ENCODE measurements at regions not wholly inside any gene's neighbourhood (a gene's known extent, or its start where the extent isn't known, plus 50 kb on each side); places are given as distances from the start of the nearest gene placed in this dataset.
"Not testable (repeated sequence)": the region's sequence is repeated elsewhere in the genome, so short reads cannot be mapped to it uniquely, and the experiment has no call there.

DNA sequence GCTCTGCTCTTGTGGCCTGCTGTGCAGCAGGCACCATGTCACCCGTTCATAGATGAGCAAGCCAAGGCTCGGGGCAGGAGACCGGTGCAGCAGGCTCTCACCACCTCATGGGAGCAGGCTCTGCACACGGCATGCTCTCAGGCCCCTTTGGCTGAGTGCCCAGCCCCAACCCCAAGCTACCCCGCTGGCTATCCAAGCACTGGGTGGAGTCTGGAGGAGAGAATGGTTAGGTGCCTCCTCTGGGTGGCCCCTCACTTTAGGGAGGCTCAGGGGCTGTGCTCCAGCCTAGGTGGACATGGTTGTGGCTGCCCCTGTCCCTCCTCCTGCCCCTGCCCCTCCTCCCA lies 199.9 kb downstream of the IGLL1 start:
- Histone ChIP-seq H3K27me3 (ENCODE audit: control insufficient read depth in 3 of 3, insufficient read depth in 3 of 3, low read length in 2 of 3) (no peaks in the 10 kb centered on the region), H3K36me3 (ENCODE audit: control insufficient read depth in 4 of 4, insufficient read depth in 4 of 4, low read length in 4 of 4) (no peaks in the 10 kb centered on the region), H3K4me1 (ENCODE audit: control insufficient read depth in 5 of 5, insufficient read depth in 5 of 5, low read length in 5 of 5) (peaks cover 0 to 13% (median 3%) of the 10 kb centered on the region in 5 donors), H3K9ac (ENCODE audit: insufficient read depth in 1 of 2, low read length in 2 of 2) (no peak overlapping the region), H3K4me3 (no peak overlapping the region), H3K9me3 (ENCODE audit: control insufficient read depth in 4 of 4, insufficient read depth in 3 of 4, low read length in 3 of 4) (no peaks in the 10 kb centered on the region), H3K27ac (ENCODE audit: low read depth in 1 of 2, low read length in 1 of 2) (no peak overlapping the region)
- WGBS, 2 donors, result 55 to 68% methylated on average over 4 to 5 of the region's 5 CpGs
- ATAC-seq (ENCODE audit: insufficient read depth, low FRiP score) (no peak), DNase-seq (peak; percentile 41 to 65 (median 46))
- no peak for TF ChIP-seq CTCF (IDR thresholded peaks at IDR 0.05; ENCODE audit: control extremely low read depth, extremely low read depth)

GRCh38 chr22:23379540-23380229 lies 199.4 kb downstream of the BCR start:
- H3K9me3 ChIP-seq (ENCODE audit: control insufficient read depth in 4 of 4, insufficient read depth in 3 of 4, low read length in 3 of 4); H3K9ac ChIP-seq (ENCODE audit: insufficient read depth in 1 of 2, low read length in 2 of 2); ATAC-seq (ENCODE audit: insufficient read depth, low FRiP score); H3K4me3 ChIP-seq; H3K27ac ChIP-seq (ENCODE audit: low read depth in 1 of 2, low read length in 1 of 2); H3K27me3 ChIP-seq (ENCODE audit: control insufficient read depth in 3 of 3, insufficient read depth in 3 of 3, low read length in 2 of 3); DNase-seq; H3K36me3 ChIP-seq (ENCODE audit: control insufficient read depth in 4 of 4, insufficient read depth in 4 of 4, low read length in 4 of 4): not testable (repeated sequence)
- H3K4me1 ChIP-seq (ENCODE audit: control insufficient read depth in 5 of 5, insufficient read depth in 5 of 5, low read length in 5 of 5), result peaks cover 0 to 12% (median 3%) of the 10 kb centered on the region in 5 donors
- WGBS, 2 donors, result 90 to 97% methylated on average over 15 to 18 of the region's 18 CpGs

- no peak overlapping the region for H3K4me3 ChIP-seq
- 79 to 92% methylated on average over 6 of the region's 6 CpGs for WGBS, 2 donors
- no peaks in the 10 kb centered on the region for H3K27me3 ChIP-seq (ENCODE audit: control insufficient read depth in 3 of 3, insufficient read depth in 3 of 3, low read length in 2 of 3)
- no peak for ATAC-seq (ENCODE audit: insufficient read depth, low FRiP score)
- H3K36me3 ChIP-seq (ENCODE audit: control insufficient read depth in 4 of 4, insufficient read depth in 4 of 4, low read length in 4 of 4), result no peaks in the 10 kb centered on the region
- no peaks in the 10 kb centered on the region for H3K4me1 ChIP-seq (ENCODE audit: control insufficient read depth in 5 of 5, insufficient read depth in 5 of 5, low read length in 5 of 5)
- no peaks in the 10 kb centered on the region for H3K9me3 ChIP-seq (ENCODE audit: control insufficient read depth in 4 of 4, insufficient read depth in 3 of 4, low read length in 3 of 4)
- DNase-seq, result no peak
- no peak overlapping the region for H3K9ac ChIP-seq (ENCODE audit: insufficient read depth in 1 of 2, low read length in 2 of 2)
- TF ChIP-seq CTCF (IDR thresholded peaks at IDR 0.05; ENCODE audit: control extremely low read depth, extremely low read depth), result no peak
- no peak overlapping the region for H3K27ac ChIP-seq (ENCODE audit: low read depth in 1 of 2, low read length in 1 of 2)
These were observed 197.5 kb downstream of the BCR start for GRCh38 chr22:23377767-23378166.

DNA sequence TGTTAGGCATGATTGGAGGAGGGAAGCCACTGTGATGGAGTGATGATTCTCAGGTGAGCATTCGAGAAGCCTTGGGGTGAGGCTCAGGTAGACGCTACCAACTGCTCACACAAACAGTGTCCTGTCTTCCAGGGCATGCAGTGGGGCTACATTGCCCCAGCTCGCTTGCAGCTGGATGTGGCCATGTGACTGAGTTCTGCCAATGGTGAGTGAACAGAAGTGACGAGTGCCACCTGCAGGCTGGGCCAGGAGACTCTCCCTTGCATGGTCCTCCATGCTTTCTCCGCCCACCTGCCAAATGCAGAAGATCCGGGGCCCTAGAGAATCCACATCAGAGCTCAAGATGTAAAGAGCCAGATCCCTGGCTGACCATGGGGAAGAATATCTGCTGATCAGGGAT lies 195.9 kb downstream of the BCR start:
- Histone ChIP-seq H3K9me3 (ENCODE audit: control insufficient read depth in 4 of 4, insufficient read depth in 3 of 4, low read length in 3 of 4) (no peaks in the 10 kb centered on the region), H3K36me3 (ENCODE audit: control insufficient read depth in 4 of 4, insufficient read depth in 4 of 4, low read length in 4 of 4) (no peaks in the 10 kb centered on the region), H3K27me3 (ENCODE audit: control insufficient read depth in 3 of 3, insufficient read depth in 3 of 3, low read length in 2 of 3) (no peaks in the 10 kb centered on the region), H3K4me1 (ENCODE audit: control insufficient read depth in 5 of 5, insufficient read depth in 5 of 5, low read length in 5 of 5) (no peaks in the 10 kb centered on the region), H3K9ac (ENCODE audit: insufficient read depth in 1 of 2, low read length in 2 of 2) (no peak overlapping the region), H3K4me3 (no peak overlapping the region), H3K27ac (ENCODE audit: low read depth in 1 of 2, low read length in 1 of 2) (no peak overlapping the region)
- WGBS, 2 donors, result 64% methylated on average over 6 of the region's 6 CpGs
- no peak for DNase-seq
- ATAC-seq (ENCODE audit: insufficient read depth, low FRiP score), result no peak
- no peak for TF ChIP-seq CTCF (IDR thresholded peaks at IDR 0.05; ENCODE audit: control extremely low read depth, extremely low read depth)

Data from lung (tissue), 11 donors.